Endodermal cell (in vitro differentiated cells): ENCODE measurements at regions not wholly inside any gene's neighbourhood (a gene's known extent, or its start where the extent isn't known, plus 50 kb on each side); places are given as distances from the start of the nearest gene placed in this dataset.

Experiments used
- DNase-seq: peaks from one replicate; pipeline ENCODE4 v3.0.0-alpha.2; 2017
- H3K27ac ChIP-seq: 2 replicates; pipeline ENCODE4 v1.5.1; 2013; ENCODE audit warnings: mild to moderate bottlenecking, low read depth, low read length, moderate library complexity
- H3K27me3 ChIP-seq: 2 replicates; pipeline ENCODE4 v1.6.1; 2013; ENCODE audit warnings: mild to moderate bottlenecking, low read length, moderate library complexity; ENCODE audit not compliant: insufficient read depth, control insufficient read depth, poor library complexity, severe bottlenecking
- H3K36me3 ChIP-seq: 2 replicates; pipeline ENCODE4 v1.7.0; 2013; ENCODE audit warnings: mild to moderate bottlenecking, low read length, moderate library complexity; ENCODE audit not compliant: control insufficient read depth, insufficient read depth
- H3K4me1 ChIP-seq: one replicate; pipeline ENCODE4 v1.7.0; 2013; ENCODE audit warnings: low read length; ENCODE audit not compliant: control insufficient read depth, insufficient read depth
- H3K4me3 ChIP-seq: 2 replicates; pipeline ENCODE4 v1.5.1; 2013; ENCODE audit warnings: mild to moderate bottlenecking, low read length, moderate library complexity
- H3K9ac ChIP-seq: 2 replicates; pipeline ENCODE4 v1.6.1; 2013; ENCODE audit warnings: mild to moderate bottlenecking, low read length, moderate library complexity; ENCODE audit not compliant: poor library complexity, severe bottlenecking; ENCODE audit errors: extremely low read depth
- H3K9me3 ChIP-seq: 2 replicates; pipeline ENCODE4 v1.6.1; 2013; ENCODE audit warnings: mild to moderate bottlenecking, low read length, moderate library complexity; ENCODE audit not compliant: control insufficient read depth
- H3K27ac Mint-ChIP-seq: 2 replicates; pipeline ENCODE4 v1.8.0; 2020; ENCODE audit warnings: mixed read lengths
- H3K27me3 Mint-ChIP-seq: 2 replicates; pipeline ENCODE4 v1.8.0; 2021; ENCODE audit warnings: mild to moderate bottlenecking, mixed read lengths; ENCODE audit not compliant: insufficient read depth
- H3K36me3 Mint-ChIP-seq: 2 replicates; pipeline ENCODE4 v1.8.0; 2020; ENCODE audit warnings: low read depth, mixed read lengths
- H3K4me1 Mint-ChIP-seq: 2 replicates; pipeline ENCODE4 v1.8.0; 2020; ENCODE audit warnings: mixed read lengths
- H3K4me3 Mint-ChIP-seq: 2 replicates; pipeline ENCODE4 v1.8.0; 2020; ENCODE audit warnings: mild to moderate bottlenecking, moderate library complexity, mixed read lengths
- H3K9me3 Mint-ChIP-seq: 2 replicates; pipeline ENCODE4 v1.8.0; 2020; ENCODE audit warnings: mild to moderate bottlenecking, mixed read lengths
- CTCF ChIP-seq: fragments of 200-600 bp; sonication (generic); conservative IDR thresholded peaks from 2 replicates; pipeline ENCODE4 v1.5.0; 2021; ENCODE audit warnings: antibody characterized with exemption, mild to moderate bottlenecking
- WGBS, 2 experiments: methylation state at CpG; one replicate each; pipeline versions ENCODE4 v1.1.5 to v1.1.7; 2013; ENCODE audit warnings: missing lambda C conversion rate in 2 of 2, mixed read lengths in 1 of 2; ENCODE audit not compliant: insufficient coverage in 1 of 2, insufficient read length in 1 of 2; 5-methylcytosine and 5-hydroxymethylcytosine counted together

DNA sequence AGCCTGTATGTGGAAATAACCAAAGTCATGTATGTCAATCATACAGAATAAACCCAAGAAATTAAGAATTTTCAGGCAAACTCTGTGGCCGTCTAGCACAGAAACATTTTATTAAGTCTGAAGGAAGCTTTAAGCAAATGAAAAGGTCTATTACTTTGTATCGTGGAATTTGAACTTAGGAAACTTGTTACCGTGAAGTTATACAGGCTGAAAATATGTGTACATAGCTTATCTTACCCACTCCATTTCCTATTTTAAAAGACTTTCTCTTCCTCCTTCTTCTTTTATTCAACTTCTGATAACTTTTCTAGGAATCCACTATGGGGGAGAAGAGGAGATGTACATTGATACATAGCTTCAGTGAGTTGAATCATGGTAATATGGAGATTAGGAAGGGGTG lies 108.3 kb downstream of the AGTR2 start:
- DNase-seq = no peak
- Mint-ChIP-seq H3K27me3 (no peaks in the 10 kb centered on the region), H3K27ac (no peak overlapping the region), H3K4me1 (no peaks in the 10 kb centered on the region), H3K36me3 (no peaks in the 10 kb centered on the region), H3K4me3 (no peak overlapping the region), H3K9me3 (peaks cover 5% of the 10 kb centered on the region)
- no peak overlapping the region for H3K4me3 ChIP-seq
- no peaks in the 10 kb centered on the region for H3K36me3 ChIP-seq
- 91% methylated on average over 3 of the region's 3 CpGs; no CpG with 5 or more reads in 1 of the 2 experiments for WGBS, 2 experiments
- no peaks in the 10 kb centered on the region for H3K27me3 ChIP-seq
- H3K9ac ChIP-seq = no peak overlapping the region
- TF ChIP-seq CTCF = no peak
- no peaks in the 10 kb centered on the region for H3K4me1 ChIP-seq
- no peak overlapping the region for H3K27ac ChIP-seq
- H3K9me3 ChIP-seq = no peaks in the 10 kb centered on the region

GRCh38 chrX:116281106-116281505 lies 110.6 kb downstream of the AGTR2 start:
- Mint-ChIP-seq H3K4me3 (no peak overlapping the region), H3K9me3 (peaks cover 5% of the 10 kb centered on the region), H3K27ac (no peak overlapping the region)

DNA sequence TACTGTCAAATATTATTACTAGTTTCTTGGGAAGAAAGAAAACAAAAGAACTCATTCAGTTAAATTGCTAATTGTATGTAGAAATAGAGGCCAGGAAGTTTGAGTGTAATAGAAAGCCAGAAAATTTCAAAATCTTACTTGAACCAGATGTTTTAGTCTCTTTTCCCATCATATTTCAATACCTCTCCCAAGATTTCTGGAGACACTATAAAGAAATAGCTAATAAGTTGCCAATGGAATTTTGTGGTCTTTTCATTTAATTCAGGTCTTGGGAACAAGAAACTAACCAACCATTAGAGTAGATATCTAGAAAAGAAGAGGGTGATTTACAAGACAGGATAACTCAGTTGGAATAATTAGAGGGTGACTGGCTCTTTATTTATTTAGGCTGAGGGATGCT lies 112.2 kb downstream of the AGTR2 start:
- Histone ChIP-seq H3K9ac (no peak overlapping the region), H3K4me3 (no peak overlapping the region), H3K36me3 (no peaks in the 10 kb centered on the region), H3K4me1 (no peaks in the 10 kb centered on the region), H3K27me3 (no peaks in the 10 kb centered on the region), H3K27ac (no peak overlapping the region), H3K9me3 (no peaks in the 10 kb centered on the region)
- Mint-ChIP-seq H3K36me3 (no peaks in the 10 kb centered on the region), H3K27ac (no peak overlapping the region), H3K4me3 (no peak overlapping the region), H3K9me3 (peaks cover 7% of the 10 kb centered on the region), H3K4me1 (peaks cover 2% of the 10 kb centered on the region), H3K27me3 (no peaks in the 10 kb centered on the region)
- TF ChIP-seq CTCF = no peak
- DNase-seq = no peak

More at GRCh38 chrX:116281106-116281505, 110.6 kb downstream of the AGTR2 start:
- Histone ChIP-seq H3K4me3 (no peak overlapping the region), H3K27ac (no peak overlapping the region), H3K4me1 (no peaks in the 10 kb centered on the region), H3K9me3 (no peaks in the 10 kb centered on the region), H3K9ac (no peak overlapping the region), H3K36me3 (no peaks in the 10 kb centered on the region), H3K27me3 (no peaks in the 10 kb centered on the region)
- DNase-seq = no peak
- no peak for TF ChIP-seq CTCF
- H3K27me3 Mint-ChIP-seq = no peaks in the 10 kb centered on the region
- peaks cover 2% of the 10 kb centered on the region for H3K4me1 Mint-ChIP-seq
- WGBS, 2 experiments = 100% methylated on average over 1 of the region's 1 CpG; no CpG with 5 or more reads in 1 of the 2 experiments
- H3K36me3 Mint-ChIP-seq = no peaks in the 10 kb centered on the region
